Liver (tissue), 8 donors: ENCODE measurements at regions not wholly inside any gene's neighbourhood (a gene's known extent, or its start where the extent isn't known, plus 50 kb on each side); places are given as distances from the start of the nearest gene placed in this dataset.

ENCODE experiments used
- DNase-seq: peaks from one replicate; pipeline ENCODE4 v3.0.0-alpha.2; 2017; ENCODE audit warnings: low spot score
- H3K27ac ChIP-seq, 2 donors: one replicate each; pipeline ENCODE4 v1.7.0; 2013; ENCODE audit warnings: inconsistent platforms in 2 of 2, low read length in 2 of 2, control low read depth in 1 of 2, low read depth in 1 of 2, mild to moderate bottlenecking in 1 of 2
- H3K27me3 ChIP-seq, 4 donors: one replicate each; pipeline versions ENCODE4 v1.6.1 to v1.7.0; 2013; ENCODE audit warnings: low read length in 3 of 4, inconsistent platforms in 1 of 4, mild to moderate bottlenecking in 1 of 4, moderate library complexity in 1 of 4; ENCODE audit not compliant: control insufficient read depth in 4 of 4, insufficient read depth in 4 of 4
- H3K36me3 ChIP-seq, 4 donors: one replicate each; pipeline versions ENCODE4 v1.6.1 to v1.7.0; 2013; ENCODE audit warnings: low read length in 3 of 4, mild to moderate bottlenecking in 3 of 4, low read depth in 1 of 4, moderate library complexity in 1 of 4; ENCODE audit not compliant: control insufficient read depth in 4 of 4, insufficient read depth in 3 of 4
- H3K4me1 ChIP-seq, 4 donors: one replicate each; pipeline versions ENCODE4 v1.6.1 to v1.7.0; 2013; ENCODE audit warnings: low read length in 3 of 4, mild to moderate bottlenecking in 3 of 4, moderate library complexity in 1 of 4; ENCODE audit not compliant: control insufficient read depth in 4 of 4, insufficient read depth in 4 of 4
- H3K4me3 ChIP-seq, 3 donors: one replicate each; pipeline versions ENCODE4 v1.6.1 to v1.7.0; 2013; ENCODE audit warnings: low read length in 3 of 3, control low read depth in 1 of 3, low read depth in 1 of 3, mild to moderate bottlenecking in 1 of 3
- H3K9ac ChIP-seq, 2 donors: one replicate each; pipeline ENCODE4 v1.7.0; 2013; ENCODE audit warnings: low read length in 2 of 2, mild to moderate bottlenecking in 2 of 2, moderate library complexity in 2 of 2, control low read depth in 1 of 2, low read depth in 1 of 2
- H3K9me3 ChIP-seq, 4 donors: one replicate each; pipeline versions ENCODE4 v1.6.1 to v1.7.0; 2013; ENCODE audit warnings: low read length in 3 of 4; ENCODE audit not compliant: control insufficient read depth in 4 of 4
- ATF3 ChIP-seq: IDR thresholded peaks from 2 replicates; pipeline ENCODE4 v1.6.1; 2016; ENCODE audit warnings: antibody characterized with exemption
- EGR1 ChIP-seq, 2 donors: IDR thresholded peaks; 2 replicates each; pipeline ENCODE4 v1.6.1; 2016 to 2018; ENCODE audit warnings: antibody characterized with exemption in 2 of 2, low read depth in 2 of 2
- FOXA1 ChIP-seq: IDR thresholded peaks from 2 replicates; pipeline ENCODE4 v1.6.1; 2016; ENCODE audit warnings: antibody characterized with exemption
- FOXA2 ChIP-seq: IDR thresholded peaks from 2 replicates; pipeline ENCODE4 v1.6.1; 2016; ENCODE audit warnings: antibody characterized with exemption
- GABPA ChIP-seq, 2 donors: IDR thresholded peaks in 1 of 2; conservative IDR thresholded peaks in 1 of 2; 2 replicates each; pipeline ENCODE4 v1.6.1; 2016; ENCODE audit warnings: antibody characterized with exemption in 2 of 2, mild to moderate bottlenecking in 1 of 2, moderate library complexity in 1 of 2
- HNF4A ChIP-seq, 2 donors: conservative IDR thresholded peaks; 2 replicates each; pipeline ENCODE4 v1.6.1; 2016; ENCODE audit warnings: antibody characterized with exemption in 2 of 2, mild to moderate bottlenecking in 2 of 2
- HNF4G ChIP-seq: IDR thresholded peaks from 2 replicates; pipeline ENCODE4 v1.6.1; 2016; ENCODE audit warnings: antibody characterized with exemption
- JUND ChIP-seq, 2 donors: IDR thresholded peaks; 2 replicates each; pipeline ENCODE4 v1.6.1; 2016; ENCODE audit warnings: antibody characterized with exemption in 2 of 2
- NR2F2 ChIP-seq: IDR thresholded peaks from 2 replicates; pipeline ENCODE4 v1.6.1; 2016; ENCODE audit warnings: antibody characterized with exemption
- RAD21 ChIP-seq, 2 donors: IDR thresholded peaks; 2 replicates each; pipeline ENCODE4 v1.6.1; 2016; ENCODE audit warnings: antibody characterized with exemption in 2 of 2, mild to moderate bottlenecking in 2 of 2
- REST ChIP-seq: IDR thresholded peaks from 2 replicates; pipeline ENCODE4 v1.6.1; 2016; ENCODE audit warnings: antibody characterized with exemption, mild to moderate bottlenecking
- RXRA ChIP-seq, 2 donors: IDR thresholded peaks; 2 replicates each; pipeline ENCODE4 v1.6.1; 2017 to 2018; ENCODE audit warnings: antibody characterized with exemption in 2 of 2, mild to moderate bottlenecking in 1 of 2
- SP1 ChIP-seq: IDR thresholded peaks from 2 replicates; pipeline ENCODE4 v1.6.1; 2018; ENCODE audit warnings: antibody characterized with exemption, mild to moderate bottlenecking
- TAF1 ChIP-seq: conservative IDR thresholded peaks from 2 replicates; pipeline ENCODE4 v1.6.1; 2016; ENCODE audit warnings: antibody characterized with exemption, mild to moderate bottlenecking
- YY1 ChIP-seq: IDR thresholded peaks from 2 replicates; pipeline ENCODE4 v1.6.1; 2016; ENCODE audit warnings: antibody characterized with exemption, mild to moderate bottlenecking
- WGBS: extraction: QIAGEN DNeasy Blood & Tissue Kit; methylation state at CpG from one replicate; pipeline ENCODE4 v1.1.7; 2013; 5-methylcytosine and 5-hydroxymethylcytosine counted together
- TF ChIP-seq, protein P1 (sequence below): IDR thresholded peaks from 2 replicates; pipeline ENCODE4 v1.6.1; 2016; ENCODE audit warnings: antibody characterized with exemption
- TF ChIP-seq, protein P2 (sequence below): IDR thresholded peaks from 2 replicates; pipeline ENCODE4 v1.6.1; 2016; ENCODE audit warnings: antibody characterized with exemption
- TF ChIP-seq, protein P3 (sequence below): fragments of 150-350 bp; IDR thresholded peaks from 2 replicates; pipeline ENCODE4 v1.5.1; 2017; ENCODE audit warnings: improper control_type of control experiment, low read depth, low read length; ENCODE audit not compliant: missing input control
- donor health status: healthy.
- donor health status: healthy.
- donor health status: healthy.
- donor health status: healthy.
- donor health status: healthy.

DNA sequence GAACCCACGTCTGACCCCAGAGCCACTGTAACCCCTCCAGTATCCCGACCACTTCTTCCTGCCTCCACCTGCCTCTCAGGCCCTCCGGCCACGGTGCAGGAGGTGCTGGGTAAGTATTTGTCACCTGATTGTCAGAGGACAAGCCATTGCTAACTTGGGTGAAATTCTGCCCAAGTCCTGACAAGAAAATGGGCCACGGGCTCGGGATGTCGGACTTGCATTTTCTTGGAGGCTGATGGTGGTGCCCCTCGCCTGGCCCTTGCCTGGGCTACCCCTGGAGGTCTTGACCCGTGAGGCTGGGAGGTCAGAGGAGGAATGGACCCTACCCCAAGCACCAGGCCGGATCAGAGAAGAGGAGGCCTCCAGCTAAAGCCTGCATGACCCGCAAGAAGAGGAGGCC, 149.7 kb upstream of the COL5A1 start:
- H3K27me3 ChIP-seq = no peaks in the 10 kb centered on the region
- 72% methylated on average over 11 of the region's 11 CpGs for WGBS
- no peaks in the 10 kb centered on the region for H3K36me3 ChIP-seq
- TF ChIP-seq HNF4A (conservative IDR thresholded peaks at IDR 0.05) = no peak
- TF ChIP-seq, protein P1, sequence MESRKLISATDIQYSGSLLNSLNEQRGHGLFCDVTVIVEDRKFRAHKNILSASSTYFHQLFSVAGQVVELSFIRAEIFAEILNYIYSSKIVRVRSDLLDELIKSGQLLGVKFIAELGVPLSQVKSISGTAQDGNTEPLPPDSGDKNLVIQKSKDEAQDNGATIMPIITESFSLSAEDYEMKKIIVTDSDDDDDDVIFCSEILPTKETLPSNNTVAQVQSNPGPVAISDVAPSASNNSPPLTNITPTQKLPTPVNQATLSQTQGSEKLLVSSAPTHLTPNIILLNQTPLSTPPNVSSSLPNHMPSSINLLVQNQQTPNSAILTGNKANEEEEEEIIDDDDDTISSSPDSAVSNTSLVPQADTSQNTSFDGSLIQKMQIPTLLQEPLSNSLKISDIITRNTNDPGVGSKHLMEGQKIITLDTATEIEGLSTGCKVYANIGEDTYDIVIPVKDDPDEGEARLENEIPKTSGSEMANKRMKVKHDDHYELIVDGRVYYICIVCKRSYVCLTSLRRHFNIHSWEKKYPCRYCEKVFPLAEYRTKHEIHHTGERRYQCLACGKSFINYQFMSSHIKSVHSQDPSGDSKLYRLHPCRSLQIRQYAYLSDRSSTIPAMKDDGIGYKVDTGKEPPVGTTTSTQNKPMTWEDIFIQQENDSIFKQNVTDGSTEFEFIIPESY = no peak
- TF ChIP-seq JUND (IDR thresholded peaks at IDR 0.05) = no peak
- no peak for TF ChIP-seq YY1
- no peak for TF ChIP-seq FOXA1
- no peak for TF ChIP-seq REST
- no peak for TF ChIP-seq GABPA (IDR thresholded peaks at IDR 0.05 in 1 of 2, conservative IDR thresholded peaks at IDR 0.05 in 1 of 2)
- TF ChIP-seq RAD21 (IDR thresholded peaks at IDR 0.05) = no peak
- TF ChIP-seq, protein P2, sequence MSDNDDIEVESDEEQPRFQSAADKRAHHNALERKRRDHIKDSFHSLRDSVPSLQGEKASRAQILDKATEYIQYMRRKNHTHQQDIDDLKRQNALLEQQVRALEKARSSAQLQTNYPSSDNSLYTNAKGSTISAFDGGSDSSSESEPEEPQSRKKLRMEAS = no peak
- no peak for TF ChIP-seq FOXA2
- TF ChIP-seq TAF1 = no peak
- TF ChIP-seq RXRA (IDR thresholded peaks at IDR 0.05) = no peak
- TF ChIP-seq, protein P3, sequence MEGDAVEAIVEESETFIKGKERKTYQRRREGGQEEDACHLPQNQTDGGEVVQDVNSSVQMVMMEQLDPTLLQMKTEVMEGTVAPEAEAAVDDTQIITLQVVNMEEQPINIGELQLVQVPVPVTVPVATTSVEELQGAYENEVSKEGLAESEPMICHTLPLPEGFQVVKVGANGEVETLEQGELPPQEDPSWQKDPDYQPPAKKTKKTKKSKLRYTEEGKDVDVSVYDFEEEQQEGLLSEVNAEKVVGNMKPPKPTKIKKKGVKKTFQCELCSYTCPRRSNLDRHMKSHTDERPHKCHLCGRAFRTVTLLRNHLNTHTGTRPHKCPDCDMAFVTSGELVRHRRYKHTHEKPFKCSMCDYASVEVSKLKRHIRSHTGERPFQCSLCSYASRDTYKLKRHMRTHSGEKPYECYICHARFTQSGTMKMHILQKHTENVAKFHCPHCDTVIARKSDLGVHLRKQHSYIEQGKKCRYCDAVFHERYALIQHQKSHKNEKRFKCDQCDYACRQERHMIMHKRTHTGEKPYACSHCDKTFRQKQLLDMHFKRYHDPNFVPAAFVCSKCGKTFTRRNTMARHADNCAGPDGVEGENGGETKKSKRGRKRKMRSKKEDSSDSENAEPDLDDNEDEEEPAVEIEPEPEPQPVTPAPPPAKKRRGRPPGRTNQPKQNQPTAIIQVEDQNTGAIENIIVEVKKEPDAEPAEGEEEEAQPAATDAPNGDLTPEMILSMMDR = no peak
- TF ChIP-seq SP1 = no peak
- no peak for TF ChIP-seq NR2F2
- TF ChIP-seq ATF3 = no peak
- no peak for TF ChIP-seq HNF4G
- TF ChIP-seq EGR1 (IDR thresholded peaks at IDR 0.05; ENCODE audit: low read depth in 2 of 2) = no peak
- H3K4me3 ChIP-seq = no peak overlapping the region
- H3K27ac ChIP-seq = peak overlapping the region in 1 of 2 donors; percentile 37
- H3K9me3 ChIP-seq = no peaks in the 10 kb centered on the region
- no peaks in the 10 kb centered on the region for H3K4me1 ChIP-seq
- DNase-seq = no peak
- H3K9ac ChIP-seq = no peak overlapping the region
